SK-N-SH treated with all-trans-retinoic acid at 6 μM for 48 hours (cell line): ENCODE measurements at regions not wholly inside any gene's neighbourhood (a gene's known extent, or its start where the extent isn't known, plus 50 kb on each side); places are given as distances from the start of the nearest gene placed in this dataset.

ENCODE experiments used
- ISL1 ChIP-seq: fragments of 250-450 bp; sonication (Bioruptor Pico); IDR thresholded peaks from 2 replicates; pipeline ENCODE4 v2.1.2; 2022; ENCODE audit warnings: mild to moderate bottlenecking, moderate library complexity
- OSR1 ChIP-seq: fragments of 250-450 bp; sonication (Bioruptor Pico); IDR thresholded peaks from 2 replicates; pipeline ENCODE4 v1.8.0; 2022; ENCODE audit warnings: moderate library complexity, mild to moderate bottlenecking, inconsistent platforms
- PATZ1 ChIP-seq: fragments of 250-450 bp; sonication (Bioruptor Pico); IDR thresholded peaks from 2 replicates; pipeline ENCODE4 v1.8.0; 2020; ENCODE audit warnings: mild to moderate bottlenecking, moderate library complexity, borderline replicate concordance
- PPARA ChIP-seq: fragments of 250-450 bp; sonication (Bioruptor Pico); IDR thresholded peaks from 2 replicates; pipeline ENCODE4 v1.5.0; 2020; ENCODE audit warnings: mild to moderate bottlenecking, borderline replicate concordance
- RARB ChIP-seq: fragments of 250-450 bp; sonication (Bioruptor Pico); IDR thresholded peaks from 2 replicates; pipeline ENCODE4 v1.8.0; 2021; ENCODE audit warnings: mild to moderate bottlenecking, moderate library complexity
- ZFP3 ChIP-seq: fragments of 250-450 bp; sonication (Bioruptor Pico); IDR thresholded peaks from 2 replicates; pipeline ENCODE4 v1.5.0; 2020; ENCODE audit warnings: mild to moderate bottlenecking, moderate library complexity
- ZFP30 ChIP-seq: fragments of 450-650 bp; formaldehyde crosslinking; IDR thresholded peaks from 2 replicates; pipeline ENCODE4 v1.5.0; 2022; ENCODE audit warnings: mild to moderate bottlenecking, moderate library complexity
- ZNF565 ChIP-seq: fragments of 450-650 bp; formaldehyde crosslinking; conservative IDR thresholded peaks from 2 replicates; pipeline ENCODE4 v1.5.0; 2020; ENCODE audit warnings: low read depth, mild to moderate bottlenecking, moderate library complexity
- TF ChIP-seq, protein P1 (sequence below): fragments of 250-450 bp; sonication (Bioruptor Pico); IDR thresholded peaks from 2 replicates; pipeline ENCODE4 v1.5.0; 2020; ENCODE audit warnings: mild to moderate bottlenecking, moderate library complexity

- no peak for TF ChIP-seq ISL1 (CRISPR knock-in tag)
- no peak for TF ChIP-seq ZNF565 (CRISPR knock-in tag)
- TF ChIP-seq, protein P1, sequence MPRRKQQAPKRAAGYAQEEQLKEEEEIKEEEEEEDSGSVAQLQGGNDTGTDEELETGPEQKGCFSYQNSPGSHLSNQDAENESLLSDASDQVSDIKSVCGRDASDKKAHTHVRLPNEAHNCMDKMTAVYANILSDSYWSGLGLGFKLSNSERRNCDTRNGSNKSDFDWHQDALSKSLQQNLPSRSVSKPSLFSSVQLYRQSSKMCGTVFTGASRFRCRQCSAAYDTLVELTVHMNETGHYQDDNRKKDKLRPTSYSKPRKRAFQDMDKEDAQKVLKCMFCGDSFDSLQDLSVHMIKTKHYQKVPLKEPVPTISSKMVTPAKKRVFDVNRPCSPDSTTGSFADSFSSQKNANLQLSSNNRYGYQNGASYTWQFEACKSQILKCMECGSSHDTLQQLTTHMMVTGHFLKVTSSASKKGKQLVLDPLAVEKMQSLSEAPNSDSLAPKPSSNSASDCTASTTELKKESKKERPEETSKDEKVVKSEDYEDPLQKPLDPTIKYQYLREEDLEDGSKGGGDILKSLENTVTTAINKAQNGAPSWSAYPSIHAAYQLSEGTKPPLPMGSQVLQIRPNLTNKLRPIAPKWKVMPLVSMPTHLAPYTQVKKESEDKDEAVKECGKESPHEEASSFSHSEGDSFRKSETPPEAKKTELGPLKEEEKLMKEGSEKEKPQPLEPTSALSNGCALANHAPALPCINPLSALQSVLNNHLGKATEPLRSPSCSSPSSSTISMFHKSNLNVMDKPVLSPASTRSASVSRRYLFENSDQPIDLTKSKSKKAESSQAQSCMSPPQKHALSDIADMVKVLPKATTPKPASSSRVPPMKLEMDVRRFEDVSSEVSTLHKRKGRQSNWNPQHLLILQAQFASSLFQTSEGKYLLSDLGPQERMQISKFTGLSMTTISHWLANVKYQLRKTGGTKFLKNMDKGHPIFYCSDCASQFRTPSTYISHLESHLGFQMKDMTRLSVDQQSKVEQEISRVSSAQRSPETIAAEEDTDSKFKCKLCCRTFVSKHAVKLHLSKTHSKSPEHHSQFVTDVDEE: no peak
- TF ChIP-seq ZFP30 (CRISPR knock-in tag): no peak
- TF ChIP-seq ZFP3: no peak
- no peak for TF ChIP-seq PATZ1 (CRISPR knock-in tag)
- TF ChIP-seq PPARA (CRISPR knock-in tag): no peak
- TF ChIP-seq OSR1 (CRISPR knock-in tag): no peak
- TF ChIP-seq RARB (CRISPR knock-in tag): no peak
These were observed 116.2 kb upstream of the SLC38A4 start for GRCh38 chr12:46941981-46942380.
